ENCODE measurements at regions not wholly inside any gene's neighbourhood (a gene's known extent, or its start where the extent isn't known, plus 50 kb on each side); places are given as distances from the start of the nearest gene placed in this dataset.

DNA sequence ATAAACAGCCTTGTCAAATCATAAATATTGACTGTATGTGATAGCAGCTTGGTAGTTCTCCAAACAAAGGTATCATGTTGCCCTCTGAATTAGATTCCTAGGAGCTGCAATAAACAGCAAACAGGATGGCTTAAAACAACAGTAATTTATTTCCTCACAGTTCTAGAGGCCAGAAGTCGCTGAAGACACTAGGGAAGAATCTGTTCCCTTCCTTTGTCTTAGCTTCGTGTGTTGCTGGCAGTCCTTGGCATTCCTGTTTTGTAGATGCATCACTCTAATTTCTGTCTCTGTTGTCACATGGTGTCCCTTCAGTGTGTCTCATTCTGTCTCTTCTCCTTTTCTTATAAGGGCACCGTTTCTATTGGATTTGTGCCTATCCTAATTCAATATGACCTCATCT lies 679.3 kb downstream of the OTOL1 start:
- no peak overlapping the region for H3K9ac ChIP-seq (ENCODE audit: low read depth, low read length)
- no peaks in the 10 kb centered on the region for H3K9me3 ChIP-seq (ENCODE audit: control insufficient read depth, insufficient read depth, low read length)
- no peaks in the 10 kb centered on the region for H3K36me3 ChIP-seq (ENCODE audit: control insufficient read depth, insufficient read depth, low read length)
- H3K27ac ChIP-seq (ENCODE audit: low read depth, low read length) = no peak overlapping the region
- no peaks in the 10 kb centered on the region for H3K27me3 ChIP-seq (ENCODE audit: control insufficient read depth, insufficient read depth, low read length)
- no peaks in the 10 kb centered on the region for H3K4me1 ChIP-seq (ENCODE audit: control insufficient read depth, insufficient read depth, low read length)
- H3K4me3 ChIP-seq (ENCODE audit: low read depth, low read length) = no peak overlapping the region

DNA sequence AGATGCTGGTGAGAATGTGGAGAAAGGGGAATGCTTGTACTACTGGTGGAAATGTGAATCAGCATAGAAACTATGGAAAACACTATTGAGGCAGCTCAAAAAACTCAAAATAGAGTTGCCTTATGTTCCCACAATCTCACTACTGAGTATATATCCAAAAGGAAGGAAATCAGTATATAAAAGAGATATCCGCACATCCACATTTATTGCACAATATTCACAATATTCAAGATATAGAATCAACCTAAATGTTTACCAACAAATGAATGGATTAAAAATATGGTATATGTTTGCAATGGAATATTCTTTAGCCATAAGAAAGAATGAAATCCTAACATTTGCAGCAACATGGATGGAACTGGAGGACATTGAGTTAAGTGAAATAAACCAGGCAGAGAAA lies 686.8 kb downstream of the OTOL1 start:
- H3K9me3 ChIP-seq (ENCODE audit: control insufficient read depth, insufficient read depth, low read length) = no peaks in the 10 kb centered on the region
- no peak overlapping the region for H3K4me3 ChIP-seq (ENCODE audit: low read depth, low read length)
- H3K27me3 ChIP-seq (ENCODE audit: control insufficient read depth, insufficient read depth, low read length) = no peaks in the 10 kb centered on the region
- H3K4me1 ChIP-seq (ENCODE audit: control insufficient read depth, insufficient read depth, low read length) = no peaks in the 10 kb centered on the region
- H3K36me3 ChIP-seq (ENCODE audit: control insufficient read depth, insufficient read depth, low read length) = no peaks in the 10 kb centered on the region
- H3K9ac ChIP-seq (ENCODE audit: low read depth, low read length) = no peak overlapping the region
- H3K27ac ChIP-seq (ENCODE audit: low read depth, low read length) = no peak overlapping the region

DNA sequence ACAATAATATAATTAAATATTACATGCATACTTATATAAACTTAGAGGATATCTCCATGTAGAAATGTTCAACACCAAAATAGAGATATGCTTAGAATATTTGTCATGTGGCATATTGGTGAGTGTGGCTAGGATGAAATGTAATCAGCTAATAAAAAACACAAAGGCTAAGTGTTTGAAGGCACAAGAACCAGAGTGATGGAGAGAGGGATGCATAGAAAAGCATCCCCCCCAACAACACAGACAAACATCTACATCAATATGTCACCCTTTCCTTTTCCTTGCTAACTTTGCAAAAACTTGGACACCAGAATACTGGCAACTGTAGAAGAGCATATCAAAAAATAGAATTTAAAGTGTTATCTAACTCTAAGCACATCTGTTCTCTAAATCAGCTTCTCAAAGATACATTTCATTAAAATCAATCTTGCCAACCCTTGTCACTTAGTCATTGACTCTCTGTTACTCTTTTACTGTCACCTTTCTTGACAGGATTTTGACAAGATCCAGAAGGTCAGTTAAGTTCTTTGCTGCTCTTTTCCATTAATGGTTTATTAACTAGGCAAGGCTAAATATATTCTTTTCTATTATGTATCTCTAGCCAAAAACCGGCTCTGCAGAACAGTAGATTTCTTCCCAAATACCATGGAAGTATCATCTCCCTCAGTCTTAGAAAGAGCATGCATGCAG lies 695.9 kb downstream of the OTOL1 start:
- Histone ChIP-seq H3K4me1 (ENCODE audit: control insufficient read depth, insufficient read depth, low read length) (no peaks in the 10 kb centered on the region), H3K4me3 (ENCODE audit: low read depth, low read length) (no peak overlapping the region), H3K36me3 (ENCODE audit: control insufficient read depth, insufficient read depth, low read length) (no peaks in the 10 kb centered on the region), H3K9me3 (ENCODE audit: control insufficient read depth, insufficient read depth, low read length) (peaks cover 4% of the 10 kb centered on the region), H3K27me3 (ENCODE audit: control insufficient read depth, insufficient read depth, low read length) (no peaks in the 10 kb centered on the region), H3K9ac (ENCODE audit: low read depth, low read length) (no peak overlapping the region), H3K27ac (ENCODE audit: low read depth, low read length) (no peak overlapping the region)

DNA sequence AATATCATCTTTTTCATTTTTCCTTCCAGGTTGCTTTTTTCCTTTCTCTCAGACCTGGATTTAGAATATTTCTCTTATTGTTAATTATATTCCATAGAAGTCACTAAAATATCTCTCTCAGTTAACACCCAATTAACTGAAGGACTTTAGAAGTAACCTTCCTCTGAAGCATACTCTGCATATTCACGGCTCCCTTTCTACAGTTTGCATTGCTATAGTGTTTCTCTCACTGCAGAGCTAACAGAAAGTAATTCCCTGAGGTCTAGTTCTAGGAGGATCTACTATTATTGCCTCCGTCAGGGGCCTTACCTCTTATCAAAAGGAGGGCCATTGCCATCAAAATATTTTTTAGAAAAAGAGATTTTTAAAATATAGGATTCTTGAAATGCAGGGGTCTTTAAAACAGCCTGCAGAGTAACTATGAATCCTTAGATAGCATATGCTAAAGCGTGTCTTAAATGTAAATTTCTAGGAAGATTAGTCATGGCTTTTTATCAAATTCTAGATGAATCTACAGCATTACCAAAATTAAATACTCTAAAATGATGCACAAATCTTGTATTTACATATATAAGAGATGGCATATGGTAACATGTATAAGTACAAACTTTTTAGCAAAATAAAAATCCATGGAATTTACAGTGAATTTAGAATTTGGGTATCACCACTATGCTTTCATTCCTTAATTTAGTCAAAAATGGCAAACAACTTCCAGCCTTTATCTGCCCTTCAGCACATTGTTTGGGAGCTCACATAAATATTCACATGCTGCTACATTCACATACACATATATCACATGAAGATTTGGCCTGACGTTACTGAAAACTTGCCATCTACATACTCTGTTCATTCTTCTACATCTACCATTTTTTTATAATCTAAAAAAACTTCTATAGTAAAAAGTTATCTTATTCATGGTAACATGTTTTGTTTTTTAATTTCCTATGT lies 696.8 kb downstream of the OTOL1 start:
- Histone ChIP-seq H3K4me1 (ENCODE audit: control insufficient read depth, insufficient read depth, low read length) (no peaks in the 10 kb centered on the region), H3K9ac (ENCODE audit: low read depth, low read length) (no peak overlapping the region), H3K4me3 (ENCODE audit: low read depth, low read length) (no peak overlapping the region), H3K27me3 (ENCODE audit: control insufficient read depth, insufficient read depth, low read length) (no peaks in the 10 kb centered on the region), H3K9me3 (ENCODE audit: control insufficient read depth, insufficient read depth, low read length) (peaks cover 4% of the 10 kb centered on the region), H3K27ac (ENCODE audit: low read depth, low read length) (no peak overlapping the region), H3K36me3 (ENCODE audit: control insufficient read depth, insufficient read depth, low read length) (no peaks in the 10 kb centered on the region)

GRCh38 chr3:162195147-162195546 lies 698.5 kb downstream of the OTOL1 start:
- Histone ChIP-seq H3K4me3 (ENCODE audit: low read depth, low read length) (no peak overlapping the region), H3K9ac (ENCODE audit: low read depth, low read length) (no peak overlapping the region), H3K27me3 (ENCODE audit: control insufficient read depth, insufficient read depth, low read length) (no peaks in the 10 kb centered on the region), H3K36me3 (ENCODE audit: control insufficient read depth, insufficient read depth, low read length) (no peaks in the 10 kb centered on the region), H3K4me1 (ENCODE audit: control insufficient read depth, insufficient read depth, low read length) (no peaks in the 10 kb centered on the region), H3K9me3 (ENCODE audit: control insufficient read depth, insufficient read depth, low read length) (no peaks in the 10 kb centered on the region; the same call in 1 of the 2 replicates), H3K27ac (ENCODE audit: low read depth, low read length) (no peak overlapping the region)

GRCh38 chr3:162196964-162197363 lies 700.4 kb downstream of the OTOL1 start:
- Histone ChIP-seq H3K4me1 (ENCODE audit: control insufficient read depth, insufficient read depth, low read length) (no peaks in the 10 kb centered on the region), H3K9me3 (ENCODE audit: control insufficient read depth, insufficient read depth, low read length) (no peaks in the 10 kb centered on the region), H3K4me3 (ENCODE audit: low read depth, low read length) (no peak overlapping the region), H3K9ac (ENCODE audit: low read depth, low read length) (no peak overlapping the region), H3K27ac (ENCODE audit: low read depth, low read length) (no peak overlapping the region), H3K27me3 (ENCODE audit: control insufficient read depth, insufficient read depth, low read length) (no peaks in the 10 kb centered on the region), H3K36me3 (ENCODE audit: control insufficient read depth, insufficient read depth, low read length) (no peaks in the 10 kb centered on the region)

- H3K4me3 ChIP-seq (ENCODE audit: low read depth, low read length) = no peak overlapping the region
- no peak overlapping the region for H3K9ac ChIP-seq (ENCODE audit: low read depth, low read length)
- no peaks in the 10 kb centered on the region for H3K36me3 ChIP-seq (ENCODE audit: control insufficient read depth, insufficient read depth, low read length)
- H3K9me3 ChIP-seq (ENCODE audit: control insufficient read depth, insufficient read depth, low read length) = no peaks in the 10 kb centered on the region
- no peak overlapping the region for H3K27ac ChIP-seq (ENCODE audit: low read depth, low read length)
- no peaks in the 10 kb centered on the region for H3K4me1 ChIP-seq (ENCODE audit: control insufficient read depth, insufficient read depth, low read length)
- H3K27me3 ChIP-seq (ENCODE audit: control insufficient read depth, insufficient read depth, low read length) = no peaks in the 10 kb centered on the region
Observed at GRCh38 chr3:162200836-162201235, 704.2 kb downstream of the OTOL1 start.

DNA sequence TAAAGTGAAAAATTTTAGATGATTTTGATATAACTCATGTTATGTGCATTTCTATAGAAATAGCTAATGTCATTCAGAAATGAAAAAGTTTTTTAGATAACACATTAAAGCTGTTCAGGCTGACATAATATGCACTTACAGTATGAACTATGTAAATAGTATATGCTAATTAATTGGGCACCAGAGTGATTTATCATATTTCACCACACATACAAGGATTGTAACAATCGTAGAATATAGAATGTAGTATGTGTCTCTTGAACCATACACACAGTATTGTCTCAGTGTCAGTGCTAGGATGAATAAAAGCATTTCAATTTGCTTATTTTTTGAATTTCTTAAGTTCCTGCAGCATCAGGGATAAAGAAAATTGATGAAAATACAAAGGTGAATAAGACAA lies 710.0 kb downstream of the OTOL1 start:
- H3K27ac ChIP-seq (ENCODE audit: low read depth, low read length) = no peak overlapping the region
- H3K9ac ChIP-seq (ENCODE audit: low read depth, low read length) = no peak overlapping the region
- H3K4me1 ChIP-seq (ENCODE audit: control insufficient read depth, insufficient read depth, low read length) = no peaks in the 10 kb centered on the region; the same call in 1 of the 2 replicates
- no peak overlapping the region for H3K4me3 ChIP-seq (ENCODE audit: low read depth, low read length)
- no peaks in the 10 kb centered on the region for H3K9me3 ChIP-seq (ENCODE audit: control insufficient read depth, insufficient read depth, low read length)
- H3K27me3 ChIP-seq (ENCODE audit: control insufficient read depth, insufficient read depth, low read length) = no peaks in the 10 kb centered on the region
- no peaks in the 10 kb centered on the region for H3K36me3 ChIP-seq (ENCODE audit: control insufficient read depth, insufficient read depth, low read length)

DNA sequence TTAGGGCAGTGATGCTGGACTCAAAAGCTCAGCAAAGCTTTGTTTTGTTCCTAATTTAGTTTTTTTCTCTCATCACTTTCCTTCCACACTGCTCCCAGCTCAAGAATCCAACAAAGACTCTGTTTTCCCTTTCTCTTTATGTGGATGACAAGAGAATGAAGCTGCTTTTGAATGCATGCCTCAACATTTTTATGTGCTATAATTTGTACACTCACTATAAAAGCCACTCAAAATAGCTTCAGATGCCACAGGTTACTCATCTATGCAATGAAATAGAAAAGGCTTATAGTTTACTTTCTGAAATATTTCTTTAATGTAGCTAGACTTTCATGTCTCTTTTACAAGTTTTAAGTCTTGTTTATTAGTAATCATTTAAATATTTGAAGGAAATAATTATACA lies 714.9 kb downstream of the OTOL1 start:
- no peak overlapping the region for H3K27ac ChIP-seq (ENCODE audit: low read depth, low read length)
- H3K9ac ChIP-seq (ENCODE audit: low read depth, low read length) = no peak overlapping the region
- H3K9me3 ChIP-seq (ENCODE audit: control insufficient read depth, insufficient read depth, low read length) = no peaks in the 10 kb centered on the region
- no peak overlapping the region for H3K4me3 ChIP-seq (ENCODE audit: low read depth, low read length)
- no peaks in the 10 kb centered on the region for H3K36me3 ChIP-seq (ENCODE audit: control insufficient read depth, insufficient read depth, low read length)
- H3K4me1 ChIP-seq (ENCODE audit: control insufficient read depth, insufficient read depth, low read length) = no peaks in the 10 kb centered on the region; the same call in 1 of the 2 replicates
- no peaks in the 10 kb centered on the region for H3K27me3 ChIP-seq (ENCODE audit: control insufficient read depth, insufficient read depth, low read length)

DNA sequence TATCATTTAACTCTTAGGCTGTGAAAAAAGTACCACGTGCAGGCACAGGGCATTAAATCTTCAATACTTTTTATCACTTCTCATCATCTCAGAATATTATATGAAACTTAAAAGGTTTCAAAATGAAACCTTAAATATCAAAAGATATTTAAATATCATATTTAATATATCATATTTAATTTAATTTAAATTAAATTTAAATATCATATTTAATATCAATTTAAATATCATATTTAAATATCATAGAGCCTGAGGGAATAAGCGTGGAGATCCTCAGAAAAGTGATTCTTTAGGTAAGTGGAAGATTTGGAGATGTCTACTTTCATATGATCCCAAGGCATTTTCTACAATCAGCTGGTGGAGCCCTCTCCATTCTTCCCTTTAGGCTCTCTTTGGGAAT lies 716.6 kb downstream of the OTOL1 start:
- H3K9ac ChIP-seq (ENCODE audit: low read depth, low read length) = no peak overlapping the region
- no peaks in the 10 kb centered on the region for H3K4me1 ChIP-seq (ENCODE audit: control insufficient read depth, insufficient read depth, low read length)
- no peaks in the 10 kb centered on the region for H3K36me3 ChIP-seq (ENCODE audit: control insufficient read depth, insufficient read depth, low read length)
- no peak overlapping the region for H3K27ac ChIP-seq (ENCODE audit: low read depth, low read length)
- no peak overlapping the region for H3K4me3 ChIP-seq (ENCODE audit: low read depth, low read length)
- H3K27me3 ChIP-seq (ENCODE audit: control insufficient read depth, insufficient read depth, low read length) = no peaks in the 10 kb centered on the region
- no peaks in the 10 kb centered on the region for H3K9me3 ChIP-seq (ENCODE audit: control insufficient read depth, insufficient read depth, low read length)

DNA sequence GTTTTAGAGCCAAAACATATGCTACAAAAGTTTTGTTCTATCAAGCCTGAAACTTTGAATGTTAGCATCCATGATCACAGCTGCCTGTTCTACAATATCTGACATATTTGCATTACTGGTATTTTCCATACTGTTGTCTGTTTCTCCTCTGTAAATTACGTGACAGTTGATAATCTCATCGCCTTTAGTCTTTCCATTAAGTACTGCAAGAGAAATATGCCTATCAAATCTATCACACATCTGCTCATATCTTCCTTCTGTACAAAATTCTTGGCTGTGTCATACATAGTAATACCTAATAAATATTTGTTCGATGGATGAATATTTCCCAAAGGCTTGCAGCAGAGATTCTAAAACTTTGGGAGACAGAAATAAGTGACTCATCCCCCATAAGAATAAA lies 717.3 kb downstream of the OTOL1 start:
- Histone ChIP-seq H3K27me3 (ENCODE audit: control insufficient read depth, insufficient read depth, low read length) (no peaks in the 10 kb centered on the region), H3K9ac (ENCODE audit: low read depth, low read length) (no peak overlapping the region), H3K4me1 (ENCODE audit: control insufficient read depth, insufficient read depth, low read length) (no peaks in the 10 kb centered on the region), H3K36me3 (ENCODE audit: control insufficient read depth, insufficient read depth, low read length) (no peaks in the 10 kb centered on the region), H3K9me3 (ENCODE audit: control insufficient read depth, insufficient read depth, low read length) (no peaks in the 10 kb centered on the region), H3K27ac (ENCODE audit: low read depth, low read length) (no peak overlapping the region), H3K4me3 (ENCODE audit: low read depth, low read length) (no peak overlapping the region)
